ENCODE measurements at regions not wholly inside any gene's neighbourhood (a gene's known extent, or its start where the extent isn't known, plus 50 kb on each side); places are given as distances from the start of the nearest gene placed in this dataset.

DNA sequence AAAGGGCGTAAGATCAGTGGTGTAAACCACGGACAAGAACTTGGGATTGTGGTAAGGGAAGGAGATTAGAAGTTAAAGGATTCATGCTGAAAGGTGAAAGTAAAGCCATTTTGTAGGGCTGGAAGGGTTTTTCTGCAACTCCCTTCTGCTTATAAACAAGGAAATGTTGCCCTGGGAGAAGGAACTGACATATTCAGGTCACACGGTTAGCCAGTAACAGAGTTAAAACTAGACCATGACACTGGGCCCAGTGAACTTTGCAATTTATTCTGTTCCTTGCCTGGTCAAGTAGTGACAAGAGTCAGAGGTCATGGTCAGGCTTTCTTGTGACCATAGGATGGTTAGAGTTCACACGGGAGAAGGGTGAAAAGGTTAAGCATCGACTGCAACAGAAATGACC lies 323.3 kb downstream of the DMRT2 start:
- no peaks in the 10 kb centered on the region for H3K27me3 ChIP-seq (ENCODE audit: control insufficient read depth, extremely low read depth, insufficient read depth, low read length)
- no peaks in the 10 kb centered on the region for H4K20me1 ChIP-seq (ENCODE audit: control insufficient read depth, extremely low read depth, insufficient read depth, low read length)
- no peaks in the 10 kb centered on the region for H3K9me3 ChIP-seq (ENCODE audit: control insufficient read depth, low read depth, low read length)
- DNase-seq (ENCODE audit: low read depth, low spot score) (no peak), FAIRE-seq (no peak)
- H3K9me1 ChIP-seq (ENCODE audit: control insufficient read depth, extremely low read depth, insufficient read depth, low read length) = no peaks in the 10 kb centered on the region
- H3K27ac ChIP-seq (ENCODE audit: control insufficient read depth, insufficient read depth, low read length) = no peak overlapping the region
- no peaks in the 10 kb centered on the region for H3K79me2 ChIP-seq (ENCODE audit: control insufficient read depth, insufficient read depth, low read length)
- no peak overlapping the region for H3K4me3 ChIP-seq (ENCODE audit: control insufficient read depth in 2 of 3, extremely low read depth in 1 of 3, insufficient read depth in 2 of 3, low read depth in 1 of 3, low read length in 3 of 3)
- no peak overlapping the region for H2AFZ ChIP-seq (ENCODE audit: control insufficient read depth, low read length)
- H3K4me2 ChIP-seq (ENCODE audit: control insufficient read depth, extremely low read depth, insufficient read depth, low read depth, low read length) = no peak overlapping the region
- H3K36me3 ChIP-seq (ENCODE audit: control insufficient read depth in 2 of 2, extremely low read depth in 1 of 2, insufficient read depth in 2 of 2, low read length in 2 of 2) = no peaks in the 10 kb centered on the region
- no peak for TF ChIP-seq EZH2 (IDR thresholded peaks at IDR 0.05; ENCODE audit: low read length)
- TF ChIP-seq, protein P1, sequence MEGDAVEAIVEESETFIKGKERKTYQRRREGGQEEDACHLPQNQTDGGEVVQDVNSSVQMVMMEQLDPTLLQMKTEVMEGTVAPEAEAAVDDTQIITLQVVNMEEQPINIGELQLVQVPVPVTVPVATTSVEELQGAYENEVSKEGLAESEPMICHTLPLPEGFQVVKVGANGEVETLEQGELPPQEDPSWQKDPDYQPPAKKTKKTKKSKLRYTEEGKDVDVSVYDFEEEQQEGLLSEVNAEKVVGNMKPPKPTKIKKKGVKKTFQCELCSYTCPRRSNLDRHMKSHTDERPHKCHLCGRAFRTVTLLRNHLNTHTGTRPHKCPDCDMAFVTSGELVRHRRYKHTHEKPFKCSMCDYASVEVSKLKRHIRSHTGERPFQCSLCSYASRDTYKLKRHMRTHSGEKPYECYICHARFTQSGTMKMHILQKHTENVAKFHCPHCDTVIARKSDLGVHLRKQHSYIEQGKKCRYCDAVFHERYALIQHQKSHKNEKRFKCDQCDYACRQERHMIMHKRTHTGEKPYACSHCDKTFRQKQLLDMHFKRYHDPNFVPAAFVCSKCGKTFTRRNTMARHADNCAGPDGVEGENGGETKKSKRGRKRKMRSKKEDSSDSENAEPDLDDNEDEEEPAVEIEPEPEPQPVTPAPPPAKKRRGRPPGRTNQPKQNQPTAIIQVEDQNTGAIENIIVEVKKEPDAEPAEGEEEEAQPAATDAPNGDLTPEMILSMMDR (optimal IDR thresholded peaks at IDR 0.05 in 1 of 3, IDR thresholded peaks at IDR 0.05 in 1 of 3, conservative IDR thresholded peaks at IDR 0.05 in 1 of 3; ENCODE audit: extremely low read depth in 1 of 3, insufficient read depth in 2 of 3, low read length in 3 of 3) = no peak
- H3K4me1 ChIP-seq (ENCODE audit: control insufficient read depth, extremely low read depth, insufficient read depth, low read length) = no peaks in the 10 kb centered on the region
- no peak overlapping the region for H3K9ac ChIP-seq (ENCODE audit: control insufficient read depth, extremely low read depth, insufficient read depth, low read length)
- dilution Hi-C loops (cut with MboI; ENCODE audit: extremely low pct_ligation_motif_present, low sequenced_read_pairs) = no loop called here

DNA sequence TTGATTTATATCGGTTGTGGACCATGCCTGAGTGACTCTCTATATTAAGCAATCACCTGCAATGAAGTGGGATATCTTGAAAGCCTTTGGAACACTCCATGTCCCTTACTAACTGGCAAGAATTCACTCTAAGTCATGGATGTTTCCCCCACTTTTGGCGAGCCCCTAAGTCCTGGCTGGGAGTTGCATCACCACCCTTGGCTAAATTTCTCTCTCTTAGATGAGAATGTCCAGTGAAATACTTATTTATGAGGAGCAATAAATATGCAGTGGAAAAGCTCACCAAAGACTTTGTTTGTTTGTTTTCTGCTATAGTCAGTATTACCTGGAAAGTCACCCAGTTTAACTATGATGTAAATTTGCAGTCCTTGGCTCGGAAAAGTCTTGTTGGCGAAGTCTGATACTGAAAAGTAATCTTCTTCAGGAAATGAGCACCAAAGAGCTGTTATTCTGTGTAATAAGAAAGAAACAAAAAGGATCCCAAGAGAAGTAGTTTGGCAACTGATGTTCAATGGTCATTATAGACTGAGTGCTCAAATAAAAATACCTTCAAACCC lies 333.8 kb downstream of the DMRT2 start:
- no peak for FAIRE-seq
- H3K4me1 ChIP-seq (ENCODE audit: control insufficient read depth, extremely low read depth, insufficient read depth, low read length) = no peaks in the 10 kb centered on the region
- dilution Hi-C loops (cut with MboI; ENCODE audit: extremely low pct_ligation_motif_present, low sequenced_read_pairs) = no loop called here

More for the DNA sequence above, 333.8 kb downstream of the DMRT2 start:
- H3K27me3 ChIP-seq (ENCODE audit: control insufficient read depth, extremely low read depth, insufficient read depth, low read length) = no peaks in the 10 kb centered on the region
- no peak overlapping the region for H3K9ac ChIP-seq (ENCODE audit: control insufficient read depth, extremely low read depth, insufficient read depth, low read length)
- no peak for DNase-seq (ENCODE audit: low read depth, low spot score)
- H3K4me3 ChIP-seq (ENCODE audit: control insufficient read depth in 2 of 3, extremely low read depth in 1 of 3, insufficient read depth in 2 of 3, low read depth in 1 of 3, low read length in 3 of 3) = no peak overlapping the region
- no peak overlapping the region for H3K4me2 ChIP-seq (ENCODE audit: control insufficient read depth, extremely low read depth, insufficient read depth, low read depth, low read length)
- no peaks in the 10 kb centered on the region for H3K9me1 ChIP-seq (ENCODE audit: control insufficient read depth, extremely low read depth, insufficient read depth, low read length)
- TF ChIP-seq EZH2 (IDR thresholded peaks at IDR 0.05; ENCODE audit: low read length) = no peak
- TF ChIP-seq, protein P1 (optimal IDR thresholded peaks at IDR 0.05 in 1 of 3, IDR thresholded peaks at IDR 0.05 in 1 of 3, conservative IDR thresholded peaks at IDR 0.05 in 1 of 3; ENCODE audit: extremely low read depth in 1 of 3, insufficient read depth in 2 of 3, low read length in 3 of 3) = no peak
- H3K36me3 ChIP-seq (ENCODE audit: control insufficient read depth in 2 of 2, extremely low read depth in 1 of 2, insufficient read depth in 2 of 2, low read length in 2 of 2) = no peaks in the 10 kb centered on the region
- no peak overlapping the region for H3K27ac ChIP-seq (ENCODE audit: control insufficient read depth, insufficient read depth, low read length)
- no peaks in the 10 kb centered on the region for H3K79me2 ChIP-seq (ENCODE audit: control insufficient read depth, insufficient read depth, low read length)
- H4K20me1 ChIP-seq (ENCODE audit: control insufficient read depth, extremely low read depth, insufficient read depth, low read length) = no peaks in the 10 kb centered on the region
- H2AFZ ChIP-seq (ENCODE audit: control insufficient read depth, low read length) = no peak overlapping the region
- H3K9me3 ChIP-seq (ENCODE audit: control insufficient read depth, low read depth, low read length) = no peaks in the 10 kb centered on the region
